Pancreas (tissue), 10 donors: ENCODE measurements at regions not wholly inside any gene's neighbourhood (a gene's known extent, or its start where the extent isn't known, plus 50 kb on each side); places are given as distances from the start of the nearest gene placed in this dataset.

Experiments used
- ATAC-seq, 4 donors: fragments of 200-7000 bp; cut with Tn5 transposase; one replicate each; pipeline versions ENCODE4 v1.8.0 to v1.9.1; 2020; ENCODE audit warnings: mild to moderate bottlenecking in 4 of 4, moderate library complexity in 4 of 4
- DNase-seq, 6 donors: peaks; one replicate each; pipeline ENCODE4 v3.0.0-alpha.2; 2020
- FAIRE-seq: peaks from 2 replicates; lab custom pipeline; 2012; peaks lifted over from hg19 to GRCh38; lab: Jason Lieb, UNC
- H3K27ac ChIP-seq, 4 donors: fragments of 200-600 bp; sonication (generic); 1 replicate in 3 of 4; 2 replicates in 1 of 4; pipeline versions ENCODE4 v1.5.0 to v1.8.0; 2020
- H3K27me3 ChIP-seq, 4 donors: fragments of 200-600 bp; one replicate each; pipeline ENCODE4 v1.8.0; 2021
- H3K36me3 ChIP-seq, 3 donors: fragments of 200-600 bp; sonication (generic) in 1 of 3; one replicate each; pipeline versions ENCODE4 v1.5.0 to v1.8.0; 2020 to 2021
- H3K4me1 ChIP-seq, 3 donors: fragments of 200-600 bp; one replicate each; pipeline ENCODE4 v1.8.0; 2021
- H3K4me3 ChIP-seq, 4 donors: fragments of 200-600 bp; sonication (generic) in 2 of 4; one replicate each; pipeline versions ENCODE4 v1.5.0 to v1.8.0; 2020 to 2021
- H3K9me3 ChIP-seq, 4 donors: fragments of 200-600 bp; one replicate each; pipeline ENCODE4 v1.8.0; 2021
- CTCF ChIP-seq, 4 donors: fragments of 200-600 bp; sonication (generic) in 3 of 4; IDR thresholded peaks; one replicate each; pipeline versions ENCODE4 v1.5.0 to v1.8.0; 2021; ENCODE audit warnings: antibody characterized with exemption in 4 of 4
- WGBS, 2 donors: extraction: QIAGEN DNeasy Blood & Tissue Kit; methylation state at CpG; one replicate each; pipeline ENCODE4 v1.1.7; 2013; 5-methylcytosine and 5-hydroxymethylcytosine counted together
- intact Hi-C, 3 donors: fragments of 100-400 bp; cut with DNase I; formaldehyde crosslinking; loops; one replicate each; pipeline versions ENCODE4 v1.11.1 to v1.14.2; 2022
- donor health status: healthy with polysubstance abuse.
- donor health status: DM: no; HTN: no; CAD: no; lungs with moderate emphysema.
- donor health status: DM: no; HTN: no; CAD: no.
- donor health status: control.
- donor health status: control.
- donor health status: Bipolar disorder and iron deficiency.
- donor health status: DM: yes; HTN: yes; CAD: no.
- donor health status: DM: no; HTN: no; CAD: no.
- donor health status: DM: no; HTN: no; CAD: no.
- donor health status: DM: yes; HTN: yes; CAD: no.

- DNase-seq (no peak), FAIRE-seq (no peak), ATAC-seq (no peak)
- Histone ChIP-seq H3K27me3 (no peaks in the 10 kb centered on the region), H3K27ac (no peak overlapping the region), H3K9me3 (no peaks in the 10 kb centered on the region), H3K36me3 (no peaks in the 10 kb centered on the region), H3K4me3 (no peak overlapping the region), H3K4me1 (no peaks in the 10 kb centered on the region)
- no peak for TF ChIP-seq CTCF (IDR thresholded peaks at IDR 0.05)
- intact Hi-C loops = no loop called here
- WGBS, 2 donors = 72 to 77% methylated on average over 1 of the region's 1 CpG
Observed at GRCh38 chr7:26532471-26532870, 240.8 kb downstream of the SNX10 start.

GRCh38 chr7:26533217-26533616 lies 241.6 kb downstream of the SNX10 start:
- ATAC-seq = no peak
- no peak overlapping the region for H3K4me3 ChIP-seq
- H3K9me3 ChIP-seq = no peaks in the 10 kb centered on the region
- DNase-seq = no peak
- no peaks in the 10 kb centered on the region for H3K36me3 ChIP-seq
- H3K27me3 ChIP-seq = no peaks in the 10 kb centered on the region
- H3K27ac ChIP-seq = no peak overlapping the region
- FAIRE-seq = no peak
- H3K4me1 ChIP-seq = no peaks in the 10 kb centered on the region
- no peak for TF ChIP-seq CTCF (IDR thresholded peaks at IDR 0.05)
- 75 to 76% methylated on average over 4 of the region's 4 CpGs for WGBS, 2 donors
- intact Hi-C loops = no loop called here

GRCh38 chr7:26534649-26535482 lies 243.2 kb downstream of the SNX10 start:
- no peak overlapping the region for H3K27ac ChIP-seq
- H3K36me3 ChIP-seq = no peaks in the 10 kb centered on the region
- H3K9me3 ChIP-seq = no peaks in the 10 kb centered on the region
- DNase-seq (no peak), FAIRE-seq (no peak), ATAC-seq (no peak)
- intact Hi-C loops = no loop called here
- no peaks in the 10 kb centered on the region for H3K27me3 ChIP-seq
- WGBS, 2 donors = 72% methylated on average over 17 of the region's 17 CpGs
- no peak overlapping the region for H3K4me3 ChIP-seq
- H3K4me1 ChIP-seq = no peaks in the 10 kb centered on the region
- TF ChIP-seq CTCF (IDR thresholded peaks at IDR 0.05) = no peak

GRCh38 chr7:26535483-26536007 lies 243.9 kb downstream of the SNX10 start:
- Histone ChIP-seq H3K4me1 (no peaks in the 10 kb centered on the region), H3K27ac (no peak overlapping the region), H3K9me3 (no peaks in the 10 kb centered on the region), H3K4me3 (no peak overlapping the region), H3K36me3 (no peaks in the 10 kb centered on the region), H3K27me3 (no peaks in the 10 kb centered on the region)
- WGBS, 2 donors = 61 to 66% methylated on average over 3 of the region's 3 CpGs
- intact Hi-C loops = no loop called here
- TF ChIP-seq CTCF (IDR thresholded peaks at IDR 0.05) = no peak
- ATAC-seq = no peak
- no peak for DNase-seq
- no peak for FAIRE-seq

GRCh38 chr7:26538216-26538615 lies 246.6 kb downstream of the SNX10 start:
- 66 to 76% methylated on average over 7 of the region's 7 CpGs for WGBS, 2 donors
- Histone ChIP-seq H3K27ac (no peak overlapping the region), H3K36me3 (no peaks in the 10 kb centered on the region), H3K27me3 (no peaks in the 10 kb centered on the region), H3K9me3 (no peaks in the 10 kb centered on the region), H3K4me1 (no peaks in the 10 kb centered on the region), H3K4me3 (no peak overlapping the region)
- FAIRE-seq (no peak), ATAC-seq (no peak), DNase-seq (no peak)
- intact Hi-C loops = no loop called here
- TF ChIP-seq CTCF (IDR thresholded peaks at IDR 0.05) = no peak
